ENCODE measurements at regions not wholly inside any gene's neighbourhood (a gene's known extent, or its start where the extent isn't known, plus 50 kb on each side); places are given as distances from the start of the nearest gene placed in this dataset.

DNA sequence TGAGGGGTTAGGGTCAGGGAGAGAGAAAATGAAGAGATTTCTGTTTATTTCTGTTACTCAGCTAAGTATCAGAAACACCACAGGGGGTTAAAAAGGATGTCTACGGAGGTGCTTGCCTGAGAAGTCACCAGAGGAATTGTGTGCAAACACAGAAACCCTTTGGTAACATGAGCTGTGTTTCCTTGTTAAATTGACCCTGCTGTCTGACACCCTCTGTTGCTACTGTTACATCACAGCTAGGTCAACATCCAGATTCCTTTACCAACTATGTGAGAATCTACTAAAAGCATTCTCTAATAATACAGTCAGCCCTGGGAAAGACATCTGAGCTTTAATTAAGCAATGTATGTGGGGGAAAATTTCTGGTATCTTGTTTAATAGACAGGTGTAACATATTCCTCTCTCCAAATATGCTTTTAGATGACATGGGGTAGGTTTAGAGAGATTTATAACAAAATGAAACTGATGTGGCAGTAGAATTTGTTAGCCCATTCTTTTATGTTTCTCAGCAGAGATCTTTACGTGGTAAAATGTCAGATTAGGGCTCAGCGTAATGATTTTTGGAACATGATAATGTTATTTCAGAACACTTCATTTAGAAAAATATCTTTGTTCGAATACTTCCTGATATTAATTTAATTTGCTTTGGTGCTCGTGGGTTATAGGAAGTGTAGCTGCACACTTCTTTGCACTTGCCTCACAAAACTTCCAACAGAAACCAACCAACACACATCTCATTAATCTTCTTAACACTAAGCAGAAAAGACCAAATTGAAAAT lies 168.0 kb upstream of the AHR start:
- DNase-seq (ENCODE audit: low spot score), result no peak

DNA sequence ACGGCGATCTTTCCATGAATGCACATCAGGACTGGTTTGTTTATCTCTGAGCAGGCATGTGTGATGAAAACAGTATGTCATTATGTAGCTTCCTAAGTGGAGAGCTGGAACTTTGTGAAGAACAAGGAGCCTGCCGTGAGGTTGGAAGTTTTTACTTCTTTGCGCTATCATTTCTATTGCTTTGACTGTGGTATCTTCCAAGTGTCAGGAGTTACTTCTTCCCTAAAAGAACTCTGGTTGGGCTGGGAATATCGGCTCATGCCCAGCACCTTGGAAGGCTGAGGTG lies 167.4 kb upstream of the AHR start:
- DNase-seq (ENCODE audit: low spot score), result no peak

DNA sequence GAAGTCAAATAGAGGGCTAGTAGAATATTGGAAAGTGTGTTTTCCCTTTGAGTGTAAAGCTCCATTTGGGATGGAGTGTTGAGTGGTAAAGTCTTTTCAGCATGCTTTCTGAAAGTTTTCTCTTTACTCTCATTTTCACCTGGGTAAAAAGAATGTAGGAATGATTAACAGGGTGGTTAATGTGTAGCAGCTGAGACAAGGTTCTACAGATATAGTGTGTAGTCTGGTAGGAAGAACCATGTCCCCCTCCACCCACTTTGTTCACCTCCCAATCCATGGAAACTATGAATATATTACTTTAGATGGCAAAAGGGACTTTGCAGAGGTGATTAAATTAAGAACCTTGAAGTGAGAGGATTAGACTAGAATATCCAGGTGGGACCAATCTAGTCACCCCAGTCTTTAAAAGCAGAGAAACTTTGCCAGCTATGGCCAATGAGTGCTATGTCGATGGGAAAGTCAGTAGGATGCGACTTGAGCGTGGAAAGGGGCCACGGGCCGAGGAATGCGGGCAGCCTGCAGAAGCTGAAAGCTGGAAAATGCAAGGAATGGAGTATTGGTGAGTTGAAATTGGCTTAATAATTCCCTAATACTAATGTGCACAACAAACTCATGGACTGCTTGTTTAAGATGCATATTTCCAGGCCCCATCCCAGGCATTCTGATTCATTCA lies 166.3 kb upstream of the AHR start:
- no peak for DNase-seq (ENCODE audit: low spot score)

DNA sequence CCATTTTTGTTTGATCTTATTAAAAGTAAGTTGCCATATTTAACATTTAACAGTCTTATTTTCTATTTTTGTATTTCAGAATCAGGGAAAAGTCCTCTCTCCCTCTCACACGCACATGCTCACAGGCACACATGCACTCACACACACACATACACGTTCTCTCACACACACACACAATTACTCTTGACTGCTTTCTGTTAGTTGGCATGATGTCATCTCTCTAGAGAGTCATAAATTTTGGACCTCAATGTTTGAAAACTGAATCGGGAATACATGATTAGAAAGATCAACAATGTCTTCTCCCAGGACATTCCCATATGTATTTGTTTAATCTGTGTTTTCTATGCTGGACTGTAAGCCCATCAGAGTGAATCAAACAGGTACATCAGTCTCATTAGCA lies 165.7 kb upstream of the AHR start:
- DNase-seq (ENCODE audit: low spot score), result no peak

DNA sequence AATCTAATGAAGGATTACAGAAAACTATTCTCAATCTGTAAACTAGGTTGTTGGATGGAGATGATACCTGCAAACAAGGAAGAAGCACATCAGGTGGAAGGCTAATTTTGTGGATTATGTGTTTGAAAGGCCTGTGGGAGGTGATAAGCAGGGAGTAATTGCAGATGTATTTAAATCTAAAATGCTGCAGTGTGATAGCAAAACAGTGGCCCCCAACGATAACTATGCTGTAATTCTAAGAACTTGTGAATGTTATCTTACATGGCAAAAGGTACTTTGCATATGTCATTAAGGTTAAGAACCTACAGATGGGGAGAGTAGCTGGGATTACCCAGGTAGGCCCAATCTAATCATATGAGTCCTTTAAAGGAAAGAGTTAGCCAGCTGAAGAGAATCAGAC lies 164.5 kb upstream of the AHR start:
- DNase-seq (ENCODE audit: low spot score), result no peak

DNA sequence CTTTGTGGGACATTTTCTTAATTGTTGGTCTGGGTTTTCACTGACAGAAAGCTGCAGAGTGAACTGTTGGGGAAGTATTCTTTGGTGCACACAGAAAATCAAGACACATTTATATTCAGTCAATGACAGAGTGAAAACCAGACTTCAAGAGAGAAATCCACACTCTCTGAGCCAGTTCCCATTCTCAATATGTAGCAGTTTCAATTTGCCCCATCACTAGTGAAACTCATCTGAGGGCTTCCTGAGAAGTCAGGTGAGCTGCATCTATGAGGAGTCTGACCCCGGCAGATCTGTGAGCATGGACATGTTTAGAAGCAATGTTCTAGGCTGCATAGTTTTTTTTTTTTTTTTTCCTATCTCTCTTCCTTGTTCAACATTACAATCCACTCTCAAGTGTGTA lies 163.7 kb upstream of the AHR start:
- DNase-seq (ENCODE audit: low spot score), result no peak

DNA sequence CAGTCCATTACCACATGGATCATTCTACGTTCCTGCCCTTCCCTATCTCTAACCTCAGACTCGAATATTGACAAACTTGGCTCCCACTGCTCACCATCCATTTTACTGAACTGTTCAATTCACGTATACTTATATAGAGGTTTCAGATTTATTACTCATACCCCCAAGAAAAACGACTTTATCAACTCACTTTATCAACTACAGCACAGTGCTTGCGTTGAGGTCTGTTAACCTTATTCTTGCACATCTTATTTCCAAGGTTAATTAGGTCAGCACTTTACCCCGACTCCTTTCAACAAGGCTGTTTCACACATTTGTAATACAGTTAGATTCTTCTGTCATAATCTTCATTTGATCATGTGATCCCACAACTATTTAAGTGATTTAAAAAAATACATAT lies 162.3 kb upstream of the AHR start:
- no peak for DNase-seq (ENCODE audit: low spot score)

DNA sequence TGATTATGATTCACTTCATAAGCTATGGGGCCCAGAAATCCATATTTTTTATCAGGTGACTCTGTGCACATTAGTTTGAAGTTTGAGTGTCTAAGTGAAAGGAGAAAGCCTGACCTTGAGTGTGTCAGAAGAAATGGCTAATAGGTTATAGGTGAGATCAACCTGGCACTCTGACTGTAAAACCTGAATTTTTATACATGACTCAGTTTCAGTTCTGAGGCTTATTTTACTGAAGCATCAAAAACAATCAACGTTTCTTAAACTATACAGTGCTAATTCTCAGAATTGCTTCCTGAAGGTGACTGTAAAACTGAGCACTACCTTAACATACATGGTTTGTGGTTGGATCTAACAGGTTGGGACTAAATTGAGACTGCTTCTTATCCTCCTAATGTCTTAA lies 159.4 kb upstream of the AHR start:
- DNase-seq (ENCODE audit: low spot score), result no peak

DNA sequence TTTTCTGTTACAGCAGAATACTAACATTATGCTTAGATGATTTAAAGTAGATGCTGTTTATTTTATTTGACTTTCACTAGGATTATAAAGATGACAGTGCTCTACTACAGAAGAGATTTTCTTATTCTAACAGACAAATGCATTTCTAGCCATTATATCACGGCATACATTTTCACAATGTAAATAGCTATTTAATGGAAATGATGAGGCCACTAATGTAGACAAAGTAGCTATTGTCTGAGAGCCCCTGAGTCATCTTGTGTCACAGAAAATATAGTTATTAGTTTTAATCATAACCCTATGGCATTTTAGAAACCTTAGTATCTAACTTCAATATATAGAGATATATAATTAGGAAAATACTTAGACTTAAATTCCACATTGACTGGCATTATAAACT lies 158.0 kb upstream of the AHR start:
- no peak for DNase-seq (ENCODE audit: low spot score)

DNA sequence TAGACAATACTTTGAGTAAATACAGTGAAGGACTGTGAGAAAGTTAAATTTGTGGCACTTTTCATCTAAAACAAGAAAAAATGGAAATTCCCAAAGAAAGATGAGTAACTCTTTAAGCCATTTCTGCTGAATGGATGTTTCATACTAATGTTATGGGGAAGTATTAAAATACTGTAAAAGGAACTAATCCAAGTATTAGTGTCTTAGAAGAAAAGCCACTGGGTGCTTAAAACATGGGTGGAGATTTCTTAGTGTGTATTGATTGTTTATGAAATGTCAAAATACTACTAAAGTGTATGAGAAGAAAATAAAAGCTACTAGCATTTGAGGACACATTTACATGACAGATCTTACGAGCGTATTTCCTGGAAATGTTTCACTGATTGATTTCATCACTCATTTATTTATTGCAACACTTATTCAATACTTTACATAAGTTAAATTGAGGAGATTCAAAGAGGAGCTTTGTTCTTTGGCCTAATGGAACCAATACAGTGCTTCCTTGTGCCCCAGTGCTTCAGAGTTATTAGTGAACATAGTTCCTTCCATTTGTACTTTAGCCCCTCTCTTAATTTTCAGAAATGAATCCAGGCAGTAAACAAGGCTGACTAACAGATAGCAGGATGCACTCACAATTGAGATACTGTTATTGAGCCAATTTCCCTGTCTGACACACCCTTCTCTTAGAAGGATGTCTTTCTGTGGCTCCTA lies 155.5 kb upstream of the AHR start:
- no peak for DNase-seq (ENCODE audit: low spot score)

DNA sequence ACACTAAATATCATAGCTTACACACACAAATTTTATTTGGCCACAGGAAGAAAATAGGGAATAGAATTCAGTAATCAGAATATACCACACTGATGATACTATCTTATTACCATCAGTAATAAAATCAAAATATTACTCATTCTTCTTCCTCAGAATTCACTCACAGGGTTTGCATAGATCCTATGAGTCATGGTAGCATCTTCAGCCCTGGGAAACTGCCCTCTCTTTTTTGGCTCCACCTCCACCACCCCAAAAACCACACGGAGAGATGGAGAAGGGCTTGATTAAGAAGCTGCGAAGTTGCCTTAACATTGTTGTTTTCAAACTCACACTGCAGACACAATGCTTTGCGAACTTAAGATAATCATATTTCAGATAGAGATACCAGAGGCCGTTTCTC lies 154.1 kb upstream of the AHR start:
- no peak for DNase-seq (ENCODE audit: low spot score)

DNA sequence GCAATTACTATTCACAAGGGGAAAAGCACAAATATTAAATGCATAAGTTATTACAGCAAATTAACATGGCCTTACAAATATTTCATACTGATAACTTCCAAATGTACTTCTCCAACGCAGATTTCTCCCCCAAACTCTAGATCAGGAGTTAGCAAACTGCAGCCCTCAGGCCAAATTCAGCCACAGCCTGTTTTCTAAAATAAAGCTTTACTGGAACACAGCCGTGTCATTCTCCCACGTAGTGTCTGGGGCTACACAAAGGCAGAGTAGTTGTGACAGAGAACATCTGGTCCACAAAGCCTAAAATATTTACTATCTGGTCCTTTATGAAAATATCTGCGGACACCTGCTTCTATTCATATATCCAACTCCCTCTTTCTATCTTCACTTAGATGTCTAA lies 151.8 kb upstream of the AHR start:
- DNase-seq (ENCODE audit: low spot score), result no peak

DNA sequence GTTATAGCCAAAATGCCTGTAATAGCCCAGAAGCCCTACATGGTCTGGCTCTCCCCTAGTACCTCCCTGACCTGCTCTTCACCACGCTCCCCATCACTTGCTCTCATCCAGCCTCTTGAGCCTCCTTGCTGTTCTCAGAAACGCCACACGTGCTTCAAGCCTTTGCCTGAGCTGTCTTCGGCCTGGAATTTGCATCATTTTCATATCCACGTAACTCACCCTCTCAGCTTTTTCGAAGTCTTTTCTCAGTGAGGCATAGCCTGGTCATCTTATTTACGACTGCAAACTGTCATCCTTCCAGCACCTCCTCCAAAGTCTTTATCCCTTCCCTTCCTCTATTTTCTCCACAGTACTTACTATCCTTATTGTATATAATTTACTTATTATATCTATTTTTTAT lies 151.0 kb upstream of the AHR start:
- DNase-seq (ENCODE audit: low spot score), result no peak

DNA sequence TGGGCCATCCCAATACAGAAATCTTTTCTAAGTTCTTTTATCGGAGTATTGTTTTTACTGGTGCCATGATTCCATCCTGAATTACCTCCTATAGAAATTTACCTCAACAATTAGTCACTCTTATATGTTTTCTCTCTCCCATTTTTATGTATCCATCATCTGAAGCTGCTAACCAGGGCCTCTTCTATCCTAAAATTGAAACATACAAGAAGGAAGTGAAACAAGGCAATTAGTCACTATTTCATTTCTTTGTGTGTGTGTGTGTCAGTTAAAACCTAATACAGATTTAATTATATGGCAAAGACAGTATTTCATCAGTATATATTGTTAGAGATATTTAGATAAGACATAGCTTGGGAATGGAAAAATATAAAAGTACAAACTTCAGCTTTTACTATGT lies 148.4 kb upstream of the AHR start:
- DNase-seq (ENCODE audit: low spot score), result no peak

DNA sequence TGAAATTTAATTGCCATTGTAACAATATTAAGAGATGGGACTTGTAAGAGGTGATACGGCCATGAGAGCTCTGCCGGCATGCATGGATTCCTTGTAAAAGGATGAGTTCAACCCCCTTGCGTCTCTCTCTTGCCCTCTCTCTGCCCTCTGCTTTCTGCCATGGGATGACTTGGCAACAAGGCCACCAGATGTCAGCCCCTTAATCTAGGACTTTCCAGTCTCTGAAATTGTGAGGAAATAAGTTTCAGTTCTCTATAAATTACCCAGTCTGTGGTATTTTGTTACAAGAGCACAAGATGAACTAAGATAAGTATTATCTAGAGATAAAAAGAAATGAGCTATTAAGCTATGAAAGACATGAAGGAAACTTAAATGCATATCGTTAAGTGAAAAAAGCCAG lies 145.7 kb upstream of the AHR start:
- DNase-seq (ENCODE audit: low spot score), result no peak

DNA sequence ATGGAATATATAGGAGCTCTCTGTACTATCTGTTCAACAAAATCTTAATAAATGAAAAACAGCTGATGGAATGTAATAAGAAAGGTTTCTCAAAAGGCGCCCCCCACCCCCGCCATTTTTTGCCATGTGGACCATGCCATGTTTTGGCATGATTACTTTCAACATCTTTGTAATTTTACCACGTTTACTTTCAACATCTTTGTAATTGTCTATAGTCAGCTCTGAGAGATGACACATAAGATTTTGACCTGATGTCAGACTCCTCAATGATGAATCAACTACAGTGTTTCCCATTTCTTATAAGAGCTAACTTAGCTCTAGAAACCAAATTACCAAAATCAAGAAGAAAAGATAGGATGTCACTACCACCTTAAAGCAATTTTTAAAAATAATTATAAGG lies 144.9 kb upstream of the AHR start:
- DNase-seq (ENCODE audit: low spot score), result no peak

DNA sequence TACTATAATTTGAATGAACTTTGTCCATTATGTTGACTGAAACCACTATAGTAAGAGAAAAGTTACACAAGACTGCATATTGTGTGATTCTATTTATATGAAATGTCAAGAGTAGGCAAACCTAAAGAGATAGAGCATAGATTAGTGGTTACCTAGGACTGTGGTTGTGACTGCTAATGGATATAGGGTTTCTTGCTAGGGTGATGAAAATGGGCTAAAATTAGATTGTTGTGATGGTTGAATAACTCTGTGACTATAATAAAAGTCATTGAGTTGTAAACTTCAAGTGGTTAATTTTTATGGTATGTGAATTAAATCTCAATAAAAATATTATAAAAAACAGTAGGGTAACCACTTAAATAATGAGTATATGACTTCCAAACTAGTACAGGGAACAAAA lies 142.9 kb upstream of the AHR start:
- no peak for DNase-seq (ENCODE audit: low spot score)

DNA sequence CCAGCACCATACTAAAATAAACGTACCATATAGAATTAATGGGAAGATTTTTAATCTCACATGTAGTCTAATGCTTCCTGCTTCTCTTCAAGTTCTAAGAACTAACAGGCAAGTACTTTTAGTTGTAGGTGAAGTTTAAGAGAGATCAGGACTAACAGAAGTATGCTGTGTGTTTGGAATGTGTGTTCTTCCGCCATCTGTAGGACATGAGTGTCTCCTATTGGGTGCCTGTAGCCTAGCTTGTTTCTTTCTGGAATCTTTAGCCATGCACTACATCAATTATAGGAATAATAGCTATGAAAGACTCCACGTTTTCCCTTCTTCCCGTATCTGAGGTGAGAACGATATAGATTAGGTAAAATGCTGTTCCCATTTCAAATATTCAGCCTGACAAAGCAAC lies 140.2 kb upstream of the AHR start:
- DNase-seq (ENCODE audit: low spot score), result no peak

DNA sequence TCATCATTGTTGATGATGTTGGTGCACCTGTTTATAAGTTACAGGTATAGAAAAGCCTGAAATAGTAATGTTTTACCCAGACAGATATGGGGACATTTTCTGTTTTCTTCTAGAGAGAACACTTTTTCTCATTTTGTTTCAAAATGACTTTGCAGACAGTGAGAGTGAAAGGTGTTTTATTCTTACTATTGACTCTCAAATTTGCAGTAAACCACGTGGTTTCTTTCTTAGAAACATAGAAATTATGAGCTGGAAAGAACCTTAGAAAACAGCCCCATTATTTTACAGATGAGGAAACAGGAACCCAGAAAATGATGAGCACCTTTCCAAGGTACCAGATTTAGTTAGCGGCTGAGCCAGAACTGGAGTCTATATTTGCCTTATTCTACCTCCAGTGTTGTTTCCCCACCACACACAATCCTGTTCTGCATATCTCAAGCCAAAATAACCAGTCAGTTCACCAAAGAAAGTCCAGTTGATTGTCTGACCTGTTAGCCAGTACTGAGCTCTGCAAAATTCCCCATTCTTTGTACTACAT lies 138.9 kb upstream of the AHR start:
- DNase-seq (ENCODE audit: low spot score), result no peak

DNA sequence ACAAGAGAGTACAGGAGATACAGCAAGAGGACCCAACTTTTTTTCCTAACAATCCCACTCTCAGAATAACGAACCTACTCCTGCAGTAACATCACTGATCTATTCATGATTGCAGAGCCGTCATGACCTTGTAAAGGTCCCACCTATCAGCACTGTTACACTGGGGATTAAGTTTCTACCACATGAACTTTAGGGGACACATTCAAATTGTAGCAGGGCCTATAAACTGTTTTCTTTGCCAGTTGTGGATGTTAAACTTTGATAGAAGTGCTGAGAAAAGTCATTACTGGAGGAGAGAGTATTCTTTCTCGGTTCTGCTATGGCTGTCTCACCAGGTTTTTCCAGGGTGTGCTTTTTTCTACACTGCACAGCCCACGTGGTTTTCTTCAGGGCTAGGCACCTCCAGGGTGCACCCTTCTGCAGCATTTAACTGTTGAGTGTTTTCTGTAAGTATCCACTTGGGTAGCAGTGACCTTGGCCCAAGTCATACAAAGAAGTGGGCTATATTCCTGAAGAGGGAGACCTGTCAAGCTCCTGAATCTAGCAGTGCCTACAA lies 131.6 kb upstream of the AHR start:
- no peak for DNase-seq (ENCODE audit: low spot score)

DNA sequence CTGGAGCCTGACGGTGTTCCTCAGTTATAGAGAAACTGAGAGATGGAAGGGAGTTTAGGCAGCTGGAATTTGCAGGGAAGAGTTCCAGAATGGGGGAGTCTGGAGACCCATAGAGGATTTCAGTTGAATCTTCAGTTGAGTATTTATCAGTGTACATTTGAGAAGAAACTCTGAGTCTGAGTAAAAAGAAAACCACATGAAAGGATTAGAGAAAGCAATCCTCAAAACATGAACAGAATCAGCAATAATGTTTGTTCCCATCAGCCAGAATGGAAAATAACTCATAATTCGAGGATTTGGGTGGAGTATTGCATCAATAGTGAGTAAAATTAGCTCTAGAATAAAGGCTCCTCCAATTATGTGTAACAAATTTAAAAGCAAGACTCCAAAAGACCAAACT lies 130.0 kb upstream of the AHR start:
- no peak for DNase-seq (ENCODE audit: low spot score)

DNA sequence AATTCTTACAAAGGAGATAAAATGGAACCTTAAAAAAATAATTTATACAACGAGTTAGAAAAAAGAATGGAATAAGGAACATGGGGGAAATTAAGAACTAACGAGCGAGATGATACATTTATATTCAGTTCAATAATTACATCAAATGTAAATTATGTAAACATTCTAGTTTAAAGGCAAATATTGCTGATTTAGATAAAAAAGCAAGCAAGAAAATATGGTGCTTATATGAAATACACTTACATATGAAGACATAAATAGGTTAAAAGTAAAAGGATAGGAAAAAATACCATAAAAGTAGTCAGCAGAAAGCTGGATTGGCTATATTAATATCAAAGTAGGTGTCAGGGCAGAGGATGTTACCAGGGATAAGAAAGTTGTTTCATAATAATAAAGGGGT lies 127.0 kb upstream of the AHR start:
- no peak for DNase-seq (ENCODE audit: low spot score)

Data from ureter (tissue), 1 donor.